ENCODE measurements at regions not wholly inside any gene's neighbourhood (a gene's known extent, or its start where the extent isn't known, plus 50 kb on each side); places are given as distances from the start of the nearest gene placed in this dataset.

DNA sequence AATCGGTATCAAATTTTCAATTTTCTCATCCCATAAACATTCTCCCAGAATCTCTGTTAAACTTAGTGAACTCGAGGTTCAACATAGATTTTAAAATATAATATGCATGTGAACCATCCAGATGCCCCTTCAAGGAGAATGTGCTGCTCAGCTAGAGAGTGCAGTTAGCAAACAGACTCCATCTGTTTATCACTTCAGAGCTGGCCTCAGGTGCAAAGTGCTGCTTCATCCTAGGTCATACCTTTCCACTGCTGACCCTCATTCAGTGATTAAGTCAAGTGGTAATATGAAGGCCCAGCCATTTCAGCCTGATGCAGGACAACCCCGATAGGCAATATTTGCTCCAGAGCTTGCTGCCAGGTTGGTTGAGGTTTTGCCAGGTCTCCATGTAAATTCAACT lies 339.0 kb upstream of the POU5F2 start:
- no peak for TF ChIP-seq TCF12 (IDR thresholded peaks at IDR 0.05; ENCODE audit: low read depth)
- TF ChIP-seq, protein P1, sequence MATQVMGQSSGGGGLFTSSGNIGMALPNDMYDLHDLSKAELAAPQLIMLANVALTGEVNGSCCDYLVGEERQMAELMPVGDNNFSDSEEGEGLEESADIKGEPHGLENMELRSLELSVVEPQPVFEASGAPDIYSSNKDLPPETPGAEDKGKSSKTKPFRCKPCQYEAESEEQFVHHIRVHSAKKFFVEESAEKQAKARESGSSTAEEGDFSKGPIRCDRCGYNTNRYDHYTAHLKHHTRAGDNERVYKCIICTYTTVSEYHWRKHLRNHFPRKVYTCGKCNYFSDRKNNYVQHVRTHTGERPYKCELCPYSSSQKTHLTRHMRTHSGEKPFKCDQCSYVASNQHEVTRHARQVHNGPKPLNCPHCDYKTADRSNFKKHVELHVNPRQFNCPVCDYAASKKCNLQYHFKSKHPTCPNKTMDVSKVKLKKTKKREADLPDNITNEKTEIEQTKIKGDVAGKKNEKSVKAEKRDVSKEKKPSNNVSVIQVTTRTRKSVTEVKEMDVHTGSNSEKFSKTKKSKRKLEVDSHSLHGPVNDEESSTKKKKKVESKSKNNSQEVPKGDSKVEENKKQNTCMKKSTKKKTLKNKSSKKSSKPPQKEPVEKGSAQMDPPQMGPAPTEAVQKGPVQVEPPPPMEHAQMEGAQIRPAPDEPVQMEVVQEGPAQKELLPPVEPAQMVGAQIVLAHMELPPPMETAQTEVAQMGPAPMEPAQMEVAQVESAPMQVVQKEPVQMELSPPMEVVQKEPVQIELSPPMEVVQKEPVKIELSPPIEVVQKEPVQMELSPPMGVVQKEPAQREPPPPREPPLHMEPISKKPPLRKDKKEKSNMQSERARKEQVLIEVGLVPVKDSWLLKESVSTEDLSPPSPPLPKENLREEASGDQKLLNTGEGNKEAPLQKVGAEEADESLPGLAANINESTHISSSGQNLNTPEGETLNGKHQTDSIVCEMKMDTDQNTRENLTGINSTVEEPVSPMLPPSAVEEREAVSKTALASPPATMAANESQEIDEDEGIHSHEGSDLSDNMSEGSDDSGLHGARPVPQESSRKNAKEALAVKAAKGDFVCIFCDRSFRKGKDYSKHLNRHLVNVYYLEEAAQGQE (IDR thresholded peaks at IDR 0.05; ENCODE audit: low read depth): no peak
- no peak for TF ChIP-seq YY1 (IDR thresholded peaks at IDR 0.05; ENCODE audit: low read depth)
- no peak for TF ChIP-seq EGR1 (IDR thresholded peaks at IDR 0.05)
- no peak for TF ChIP-seq RAD21 (IDR thresholded peaks at IDR 0.05; ENCODE audit: low read depth)
- TF ChIP-seq FOXM1 (IDR thresholded peaks at IDR 0.05; ENCODE audit: borderline replicate concordance, low read depth): no peak
- TF ChIP-seq, protein P2, sequence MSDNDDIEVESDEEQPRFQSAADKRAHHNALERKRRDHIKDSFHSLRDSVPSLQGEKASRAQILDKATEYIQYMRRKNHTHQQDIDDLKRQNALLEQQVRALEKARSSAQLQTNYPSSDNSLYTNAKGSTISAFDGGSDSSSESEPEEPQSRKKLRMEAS (IDR thresholded peaks at IDR 0.05): no peak
- no peak for TF ChIP-seq ZBTB7A (IDR thresholded peaks at IDR 0.05; ENCODE audit: low read depth)
